HCT116 (cell line): ENCODE measurements at regions not wholly inside any gene's neighbourhood (a gene's known extent, or its start where the extent isn't known, plus 50 kb on each side); places are given as distances from the start of the nearest gene placed in this dataset.

Experiments used
- ATAC-seq: fragments of 200-7000 bp; cut with Tn5 transposase; 2 replicates; pipeline ENCODE4 v1.9.1; 2020; ENCODE audit warnings: mild to moderate bottlenecking, moderate library complexity
- BruUV-seq: library from RNA; stranded (reverse); fragments of 400-500 nt; replicated peaks from 2 replicates; lab custom pipeline; 2021; lab: Mats Ljungman, UMichigan
- CTCF ChIA-PET: fragments of 300-600 bp; sonication (Branson Sonifier 250); formaldehyde crosslinking; loops from one replicate; lab custom pipeline; 2021; ENCODE audit warnings: antibody characterized with exemption; lab: Charles Lee
- POLR2A ChIA-PET: fragments of 300-600, 350-600 bp; sonication (Branson Sonifier 250); formaldehyde crosslinking; loops from one replicate; lab custom pipeline; 2021; ENCODE audit warnings: antibody characterized with exemption; lab: Charles Lee
- RAD21 ChIA-PET, 2 experiments: fragments of 300-600 bp; sonication (Branson Sonifier 250); formaldehyde crosslinking; loops; one replicate each; lab custom pipeline; 2023; ENCODE audit warnings: low total read pairs in 2 of 2; ENCODE audit not compliant: uncharacterized antibody in 2 of 2, unreplicated experiment in 2 of 2, low non-redundant PET in 1 of 2; lab: Charles Lee
- DNase-seq: peaks from one replicate; pipeline ENCODE4 v3.0.0-alpha.2; 2010; ENCODE audit warnings: low read depth, low spot score
- H2AFZ ChIP-seq: fragments of 200-600 bp; shearing (Covaris generic), sonication (generic); 2 replicates; pipeline ENCODE4 v1.6.1; 2017; ENCODE audit warnings: low read depth, mixed run types, mixed read lengths, antibody characterized with exemption, low read length; ENCODE audit not compliant: poor library complexity, severe bottlenecking
- H3K27ac ChIP-seq: 2 replicates; pipeline ENCODE4 v1.5.1; 2012; ENCODE audit warnings: low read depth, low read length
- H3K27me3 ChIP-seq: fragments of 200-600 bp; sonication (generic); 2 replicates; pipeline ENCODE4 v1.6.1; 2016; ENCODE audit warnings: mixed run types, low read length, mixed read lengths; ENCODE audit not compliant: insufficient read depth
- H3K36me3 ChIP-seq, 2 experiments: fragments of 200-500 bp in 1 of 2; fragments of 200-600 bp in 1 of 2; sonication (Bioruptor generic) in 1 of 2; sonication (generic) in 1 of 2; 2 replicates each; pipeline versions ENCODE4 v1.5.1 to v1.6.1; 2014 to 2016; ENCODE audit warnings: low read length in 2 of 2, inconsistent platforms in 1 of 2, mixed read lengths in 1 of 2, mixed run types in 1 of 2; ENCODE audit not compliant: insufficient read depth in 2 of 2, control insufficient read depth in 1 of 2
- H3K4me1 ChIP-seq, 2 experiments: fragments of 200-600 bp in 1 of 2; sonication (generic) in 1 of 2; 2 replicates each; pipeline versions ENCODE4 v1.5.1 to v1.6.1; 2012 to 2017; ENCODE audit warnings: low read length in 2 of 2, inconsistent platforms in 1 of 2, mild to moderate bottlenecking in 1 of 2, mixed read lengths in 1 of 2, mixed run types in 1 of 2, moderate library complexity in 1 of 2; ENCODE audit not compliant: insufficient read depth in 2 of 2, control insufficient read depth in 1 of 2
- H3K4me2 ChIP-seq: fragments of 200-600 bp; sonication (generic); 2 replicates; pipeline ENCODE4 v1.6.1; 2017; ENCODE audit warnings: mixed run types, low read length, mixed read lengths
- H3K4me3 ChIP-seq, 2 experiments: fragments of 200-600 bp in 1 of 2; sonication (generic) in 1 of 2; replicated peaks in 1 of 2; 2 replicates each; pipeline ENCODE4 v1.5.1; 2011 to 2016; ENCODE audit warnings: low read length in 2 of 2, control low read depth in 1 of 2, low read depth in 1 of 2, mild to moderate bottlenecking in 1 of 2, mixed read lengths in 1 of 2, mixed run types in 1 of 2
- H3K79me2 ChIP-seq: fragments of 200-600 bp; sonication (generic); 2 replicates; pipeline ENCODE4 v1.6.1; 2017; ENCODE audit warnings: mild to moderate bottlenecking, mixed run types, low read length, moderate library complexity, mixed read lengths; ENCODE audit not compliant: insufficient read depth
- H3K9ac ChIP-seq: fragments of 200-600 bp; sonication (generic); 2 replicates; pipeline ENCODE4 v1.6.1; 2016; ENCODE audit warnings: low read length, mixed read lengths
- H3K9me2 ChIP-seq: fragments of 200-600 bp; sonication (generic), shearing (Covaris generic); 2 replicates; pipeline ENCODE4 v1.6.1; 2017; ENCODE audit warnings: mixed run types, mild to moderate bottlenecking, moderate library complexity; ENCODE audit not compliant: insufficient read depth
- H3K9me3 ChIP-seq, 2 experiments: fragments of 200-500 bp in 1 of 2; fragments of 200-600 bp in 1 of 2; sonication (Bioruptor generic) in 1 of 2; sonication (generic) in 1 of 2; 2 replicates each; pipeline ENCODE4 v1.6.1; 2014 to 2017; ENCODE audit warnings: low read length in 2 of 2, mixed read lengths in 2 of 2, inconsistent platforms in 1 of 2, low read depth in 1 of 2, mild to moderate bottlenecking in 1 of 2, mixed run types in 1 of 2, moderate library complexity in 1 of 2; ENCODE audit not compliant: control insufficient read depth in 1 of 2, insufficient read depth in 1 of 2
- H4K20me1 ChIP-seq: fragments of 200-600 bp; sonication (generic), shearing (Covaris generic); 2 replicates; pipeline ENCODE4 v1.6.1; 2017; ENCODE audit warnings: mixed run types, mild to moderate bottlenecking, moderate library complexity; ENCODE audit not compliant: insufficient read depth
- ELF1 ChIP-seq: IDR thresholded peaks from 2 replicates; pipeline ENCODE4 v1.6.1; 2012; ENCODE audit warnings: low read depth, borderline replicate concordance
- JUND ChIP-seq: IDR thresholded peaks from 2 replicates; pipeline ENCODE4 v1.6.1; 2012
- POLR2AphosphoS5 ChIP-seq: IDR thresholded peaks from 2 replicates; pipeline ENCODE4 v1.6.1; 2011; ENCODE audit warnings: mild to moderate bottlenecking, low read depth, low read length, moderate library complexity
- intact Hi-C: fragments of 100-400 bp; cut with micrococcal nuclease; formaldehyde crosslinking; loops from 2 replicates; pipeline ENCODE4 v1.10.0; 2022
- TF ChIP-seq, protein P1 (sequence below), 3 experiments: fragments of 200-600 bp in 1 of 3; sonication (generic) in 1 of 3; IDR thresholded peaks in 2 of 3; conservative IDR thresholded peaks in 1 of 3; 2 replicates each; pipeline ENCODE4 v1.5.1; 2012 to 2017; ENCODE audit warnings: low read depth in 2 of 3, low read length in 2 of 3, antibody characterized with exemption in 1 of 3, borderline replicate concordance in 1 of 3, control low read depth in 1 of 3, mild to moderate bottlenecking in 1 of 3, mixed read lengths in 1 of 3, mixed run types in 1 of 3, moderate library complexity in 1 of 3; ENCODE audit not compliant: insufficient read depth in 1 of 3
- TF ChIP-seq, protein P2 (sequence below): IDR thresholded peaks from 2 replicates; pipeline ENCODE4 v1.6.1; 2012; ENCODE audit warnings: low read depth
- TF ChIP-seq, protein P3 (sequence below): IDR thresholded peaks from 2 replicates; pipeline ENCODE4 v1.6.1; 2011; ENCODE audit warnings: mild to moderate bottlenecking, low read length, moderate library complexity; ENCODE audit not compliant: insufficient replicate concordance; ENCODE audit errors: extremely low read depth

DNA sequence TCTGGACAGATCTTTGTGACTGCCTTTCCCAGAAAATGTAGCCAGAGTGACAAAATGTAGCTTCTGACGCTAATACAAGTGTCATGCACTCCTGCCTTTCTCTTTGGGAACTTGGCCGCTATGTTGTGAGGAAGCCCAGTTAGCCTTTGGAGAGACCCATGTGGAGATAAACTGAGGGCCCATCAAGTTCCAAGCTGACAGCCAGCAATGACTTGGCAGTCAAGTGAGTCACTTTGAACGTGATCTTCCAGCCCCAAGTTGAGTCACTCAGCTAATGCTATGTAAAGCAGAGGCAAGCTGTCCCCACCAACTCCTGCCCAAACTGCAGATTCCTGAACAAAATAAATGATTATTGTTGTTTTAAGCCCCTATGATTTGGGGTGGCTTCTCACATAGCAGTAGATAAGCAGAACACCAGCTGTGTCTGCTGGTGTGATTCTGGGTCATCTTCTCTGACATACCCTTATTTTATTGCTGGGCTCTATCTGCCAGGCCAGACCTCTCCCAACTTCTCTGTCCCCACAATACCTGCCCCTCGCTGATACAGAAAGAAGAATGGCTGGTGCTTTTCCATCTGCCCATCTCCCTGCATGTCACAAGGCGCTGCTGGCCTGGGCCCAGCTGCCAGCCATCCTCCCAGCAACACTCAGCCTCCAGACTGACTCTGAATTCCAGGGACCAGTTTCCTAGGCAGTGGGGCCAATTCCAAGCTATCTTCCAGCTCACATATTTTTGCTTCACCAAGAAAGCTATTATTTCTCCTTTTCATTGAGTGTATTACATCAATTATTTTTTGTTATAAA is 274.8 kb downstream of the LRFN2 start:
- Histone ChIP-seq H3K9me3 (no peaks in the 10 kb centered on the region), H4K20me1 (no peaks in the 10 kb centered on the region), H3K27me3 (peaks cover 67% of the 10 kb centered on the region), H3K4me2 (no peak overlapping the region), H3K4me1 (no peaks in the 10 kb centered on the region), H3K9me2 (no peaks in the 10 kb centered on the region), H3K79me2 (no peaks in the 10 kb centered on the region), H3K9ac (no peak overlapping the region), H3K36me3 (no peaks in the 10 kb centered on the region), H2AFZ (no peak overlapping the region), H3K4me3 (no peak overlapping the region), H3K27ac (no peak overlapping the region)
- BruUV-seq: no TSS peak
- no peak for DNase-seq
- CTCF ChIA-PET: interaction anchor here (1.0 kb wide), 1 partner anchor 331 kb away, joined by 3 read pairs; no protein-coding TSS in a partner anchor
- intact Hi-C loops: no loop called here
- TF ChIP-seq ELF1 (no peak), JUND (no peak), POLR2AphosphoS5 (no peak)
- TF ChIP-seq, protein P1, sequence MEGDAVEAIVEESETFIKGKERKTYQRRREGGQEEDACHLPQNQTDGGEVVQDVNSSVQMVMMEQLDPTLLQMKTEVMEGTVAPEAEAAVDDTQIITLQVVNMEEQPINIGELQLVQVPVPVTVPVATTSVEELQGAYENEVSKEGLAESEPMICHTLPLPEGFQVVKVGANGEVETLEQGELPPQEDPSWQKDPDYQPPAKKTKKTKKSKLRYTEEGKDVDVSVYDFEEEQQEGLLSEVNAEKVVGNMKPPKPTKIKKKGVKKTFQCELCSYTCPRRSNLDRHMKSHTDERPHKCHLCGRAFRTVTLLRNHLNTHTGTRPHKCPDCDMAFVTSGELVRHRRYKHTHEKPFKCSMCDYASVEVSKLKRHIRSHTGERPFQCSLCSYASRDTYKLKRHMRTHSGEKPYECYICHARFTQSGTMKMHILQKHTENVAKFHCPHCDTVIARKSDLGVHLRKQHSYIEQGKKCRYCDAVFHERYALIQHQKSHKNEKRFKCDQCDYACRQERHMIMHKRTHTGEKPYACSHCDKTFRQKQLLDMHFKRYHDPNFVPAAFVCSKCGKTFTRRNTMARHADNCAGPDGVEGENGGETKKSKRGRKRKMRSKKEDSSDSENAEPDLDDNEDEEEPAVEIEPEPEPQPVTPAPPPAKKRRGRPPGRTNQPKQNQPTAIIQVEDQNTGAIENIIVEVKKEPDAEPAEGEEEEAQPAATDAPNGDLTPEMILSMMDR (IDR thresholded peaks at IDR 0.05 in 2 of 3, conservative IDR thresholded peaks at IDR 0.05 in 1 of 3; ENCODE audit: borderline replicate concordance in 1 of 3, insufficient read depth in 1 of 3, low read depth in 2 of 3, low read length in 2 of 3): no peak
- TF ChIP-seq, protein P2, sequence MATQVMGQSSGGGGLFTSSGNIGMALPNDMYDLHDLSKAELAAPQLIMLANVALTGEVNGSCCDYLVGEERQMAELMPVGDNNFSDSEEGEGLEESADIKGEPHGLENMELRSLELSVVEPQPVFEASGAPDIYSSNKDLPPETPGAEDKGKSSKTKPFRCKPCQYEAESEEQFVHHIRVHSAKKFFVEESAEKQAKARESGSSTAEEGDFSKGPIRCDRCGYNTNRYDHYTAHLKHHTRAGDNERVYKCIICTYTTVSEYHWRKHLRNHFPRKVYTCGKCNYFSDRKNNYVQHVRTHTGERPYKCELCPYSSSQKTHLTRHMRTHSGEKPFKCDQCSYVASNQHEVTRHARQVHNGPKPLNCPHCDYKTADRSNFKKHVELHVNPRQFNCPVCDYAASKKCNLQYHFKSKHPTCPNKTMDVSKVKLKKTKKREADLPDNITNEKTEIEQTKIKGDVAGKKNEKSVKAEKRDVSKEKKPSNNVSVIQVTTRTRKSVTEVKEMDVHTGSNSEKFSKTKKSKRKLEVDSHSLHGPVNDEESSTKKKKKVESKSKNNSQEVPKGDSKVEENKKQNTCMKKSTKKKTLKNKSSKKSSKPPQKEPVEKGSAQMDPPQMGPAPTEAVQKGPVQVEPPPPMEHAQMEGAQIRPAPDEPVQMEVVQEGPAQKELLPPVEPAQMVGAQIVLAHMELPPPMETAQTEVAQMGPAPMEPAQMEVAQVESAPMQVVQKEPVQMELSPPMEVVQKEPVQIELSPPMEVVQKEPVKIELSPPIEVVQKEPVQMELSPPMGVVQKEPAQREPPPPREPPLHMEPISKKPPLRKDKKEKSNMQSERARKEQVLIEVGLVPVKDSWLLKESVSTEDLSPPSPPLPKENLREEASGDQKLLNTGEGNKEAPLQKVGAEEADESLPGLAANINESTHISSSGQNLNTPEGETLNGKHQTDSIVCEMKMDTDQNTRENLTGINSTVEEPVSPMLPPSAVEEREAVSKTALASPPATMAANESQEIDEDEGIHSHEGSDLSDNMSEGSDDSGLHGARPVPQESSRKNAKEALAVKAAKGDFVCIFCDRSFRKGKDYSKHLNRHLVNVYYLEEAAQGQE: no peak
- TF ChIP-seq, protein P3, sequence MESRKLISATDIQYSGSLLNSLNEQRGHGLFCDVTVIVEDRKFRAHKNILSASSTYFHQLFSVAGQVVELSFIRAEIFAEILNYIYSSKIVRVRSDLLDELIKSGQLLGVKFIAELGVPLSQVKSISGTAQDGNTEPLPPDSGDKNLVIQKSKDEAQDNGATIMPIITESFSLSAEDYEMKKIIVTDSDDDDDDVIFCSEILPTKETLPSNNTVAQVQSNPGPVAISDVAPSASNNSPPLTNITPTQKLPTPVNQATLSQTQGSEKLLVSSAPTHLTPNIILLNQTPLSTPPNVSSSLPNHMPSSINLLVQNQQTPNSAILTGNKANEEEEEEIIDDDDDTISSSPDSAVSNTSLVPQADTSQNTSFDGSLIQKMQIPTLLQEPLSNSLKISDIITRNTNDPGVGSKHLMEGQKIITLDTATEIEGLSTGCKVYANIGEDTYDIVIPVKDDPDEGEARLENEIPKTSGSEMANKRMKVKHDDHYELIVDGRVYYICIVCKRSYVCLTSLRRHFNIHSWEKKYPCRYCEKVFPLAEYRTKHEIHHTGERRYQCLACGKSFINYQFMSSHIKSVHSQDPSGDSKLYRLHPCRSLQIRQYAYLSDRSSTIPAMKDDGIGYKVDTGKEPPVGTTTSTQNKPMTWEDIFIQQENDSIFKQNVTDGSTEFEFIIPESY: no peak
- RAD21 ChIA-PET: no interaction called here
- no peak for ATAC-seq
- POLR2A ChIA-PET: no interaction called here
